H1 (cell line): ENCODE measurements at regions not wholly inside any gene's neighbourhood (a gene's known extent, or its start where the extent isn't known, plus 50 kb on each side); places are given as distances from the start of the nearest gene placed in this dataset.

ENCODE experiments used
- CTCF ChIA-PET: fragments of 300-600 bp; sonication (Branson Sonifier 250); formaldehyde crosslinking; loops from one replicate; lab custom pipeline; 2021; ENCODE audit not compliant: partially characterized antibody; lab: Charles Lee
- POLR2A ChIA-PET: fragments of 300-600 bp; sonication (Branson Sonifier 250); formaldehyde crosslinking; loops from one replicate; lab custom pipeline; 2021; ENCODE audit warnings: inconsistent platforms; ENCODE audit not compliant: partially characterized antibody; lab: Charles Lee
- DNase-seq, 2 experiments: peaks; one replicate each; pipeline versions ENCODE4 v3.0.0 to v3.0.0-alpha.2; 2010 to 2022; ENCODE audit warnings: low spot score in 2 of 2, low read depth in 1 of 2, mixed read lengths in 1 of 2
- FAIRE-seq: peaks from 2 replicates; lab custom pipeline; 2011; peaks lifted over from hg19 to GRCh38; lab: Jason Lieb, UNC
- H2AFZ ChIP-seq: 2 replicates; pipeline ENCODE4 v1.8.1; 2012; ENCODE audit warnings: low read length, inconsistent platforms
- H2AK5ac ChIP-seq: 2 replicates; pipeline ENCODE4 v1.6.1; 2013; ENCODE audit warnings: low read depth, low read length
- H2BK120ac ChIP-seq: replicated peaks from 2 replicates; pipeline ENCODE3; 2013; ENCODE audit warnings: low read depth, low read length, inconsistent platforms
- H2BK12ac ChIP-seq: 2 replicates; pipeline ENCODE4 v1.6.1; 2013; ENCODE audit warnings: low read depth, low read length
- H2BK15ac ChIP-seq: 2 replicates; pipeline ENCODE4 v1.6.1; 2013; ENCODE audit warnings: low read length
- H2BK20ac ChIP-seq: 2 replicates; pipeline ENCODE4 v1.6.1; 2013; ENCODE audit warnings: low read length
- H2BK5ac ChIP-seq: 2 replicates; pipeline ENCODE4 v1.6.1; 2013; ENCODE audit warnings: low read depth, low read length
- H3K14ac ChIP-seq: 2 replicates; pipeline ENCODE4 v1.6.1; 2013; ENCODE audit warnings: inconsistent platforms; ENCODE audit not compliant: insufficient read length
- H3K18ac ChIP-seq: 2 replicates; pipeline ENCODE4 v1.6.1; 2013; ENCODE audit warnings: low read length; ENCODE audit errors: extremely low read depth
- H3K23ac ChIP-seq: 2 replicates; pipeline ENCODE4 v1.6.1; 2013; ENCODE audit warnings: inconsistent platforms; ENCODE audit not compliant: insufficient read length
- H3K23me2 ChIP-seq: 2 replicates; pipeline ENCODE4 v1.6.1; 2013; ENCODE audit warnings: low read depth, low read length
- H3K27ac ChIP-seq: 2 replicates; pipeline ENCODE4 v1.6.1; 2011; ENCODE audit warnings: low read depth, low read length, inconsistent platforms
- H3K27me3 ChIP-seq, 4 experiments: replicated peaks in 1 of 4; 1 replicate in 1 of 4; 2 replicates in 3 of 4; pipeline versions ENCODE4 v1.6.1 to v1.8.1; 2011 to 2013; ENCODE audit warnings: low read length in 3 of 4, mild to moderate bottlenecking in 3 of 4, inconsistent platforms in 2 of 4, mixed read lengths in 2 of 4, moderate library complexity in 1 of 4; ENCODE audit not compliant: control insufficient read depth in 3 of 4, insufficient read depth in 3 of 4; ENCODE audit errors: extremely low read depth in 1 of 4
- H3K36me3 ChIP-seq, 4 experiments: 2 replicates each; pipeline versions ENCODE4 v1.6.1 to v1.8.1; 2011 to 2013; ENCODE audit warnings: mild to moderate bottlenecking in 4 of 4, low read length in 3 of 4, moderate library complexity in 2 of 4, control low read depth in 1 of 4, inconsistent platforms in 1 of 4; ENCODE audit not compliant: insufficient read depth in 4 of 4, control insufficient read depth in 2 of 4
- H3K4ac ChIP-seq: replicated peaks from 2 replicates; pipeline ENCODE3; 2013; ENCODE audit warnings: low read length, low read depth, mixed read lengths, inconsistent platforms; ENCODE audit not compliant: insufficient read length
- H3K4me1 ChIP-seq, 4 experiments: replicated peaks in 1 of 4; 1 replicate in 1 of 4; 2 replicates in 3 of 4; pipeline versions ENCODE4 v1.6.1 to v1.8.1; 2011 to 2013; ENCODE audit warnings: low read length in 3 of 4, inconsistent platforms in 2 of 4, mixed read lengths in 1 of 4; ENCODE audit not compliant: insufficient read depth in 4 of 4, control insufficient read depth in 3 of 4
- H3K4me2 ChIP-seq, 2 experiments: 2 replicates each; pipeline versions ENCODE4 v1.6.1 to v1.8.1; 2011 to 2013; ENCODE audit warnings: low read depth in 2 of 2, low read length in 2 of 2, control low read depth in 1 of 2, inconsistent platforms in 1 of 2, mild to moderate bottlenecking in 1 of 2; ENCODE audit not compliant: insufficient read depth in 1 of 2
- H3K4me3 ChIP-seq, 4 experiments: fragments of 200-600, 300-600 bp in 1 of 4; sonication (generic), shearing (Covaris generic), sonication (Bioruptor Twin) in 1 of 4; 2 replicates each; pipeline versions ENCODE4 v1.5.1 to v1.8.1; 2011 to 2016; ENCODE audit warnings: low read length in 4 of 4, low read depth in 3 of 4, control low read depth in 2 of 4, inconsistent platforms in 2 of 4, mild to moderate bottlenecking in 2 of 4, mixed read lengths in 1 of 4, moderate library complexity in 1 of 4; ENCODE audit not compliant: insufficient read depth in 2 of 4; ENCODE audit errors: extremely low read depth in 1 of 4
- H3K56ac ChIP-seq: replicated peaks from 2 replicates; pipeline ENCODE3; 2013; ENCODE audit warnings: low read depth, mild to moderate bottlenecking, mixed read lengths, low read length, inconsistent platforms; ENCODE audit not compliant: insufficient read length
- H3K79me1 ChIP-seq: 2 replicates; pipeline ENCODE4 v1.6.1; 2013; ENCODE audit warnings: low read depth, low read length, control low read depth
- H3K79me2 ChIP-seq, 2 experiments: 2 replicates each; pipeline versions ENCODE4 v1.6.1 to v1.8.1; 2012 to 2013; ENCODE audit warnings: low read length in 2 of 2, mild to moderate bottlenecking in 2 of 2, inconsistent platforms in 1 of 2; ENCODE audit not compliant: insufficient read depth in 2 of 2, control insufficient read depth in 1 of 2
- H3K9ac ChIP-seq, 4 experiments: replicated peaks in 1 of 4; 1 replicate in 1 of 4; 2 replicates in 3 of 4; pipeline versions ENCODE4 v1.6.1 to v1.8.1; 2011 to 2013; ENCODE audit warnings: low read depth in 3 of 4, low read length in 3 of 4, control low read depth in 2 of 4, mild to moderate bottlenecking in 2 of 4, moderate library complexity in 2 of 4, inconsistent platforms in 1 of 4; ENCODE audit errors: extremely low read depth in 1 of 4
- H3K9me3 ChIP-seq, 2 experiments: 2 replicates each; pipeline versions ENCODE4 v1.6.1 to v1.8.1; 2012 to 2013; ENCODE audit warnings: mild to moderate bottlenecking in 2 of 2, moderate library complexity in 2 of 2, control low read depth in 1 of 2, inconsistent platforms in 1 of 2, low read depth in 1 of 2, low read length in 1 of 2, mixed read lengths in 1 of 2; ENCODE audit not compliant: insufficient read depth in 2 of 2
- H4K20me1 ChIP-seq, 2 experiments: replicated peaks in 1 of 2; 2 replicates each; pipeline versions ENCODE3 to v1.8.1; 2011 to 2013; ENCODE audit warnings: inconsistent platforms in 2 of 2, low read length in 2 of 2, mild to moderate bottlenecking in 1 of 2; ENCODE audit not compliant: insufficient read depth in 2 of 2, control insufficient read depth in 1 of 2
- H4K5ac ChIP-seq: 2 replicates; pipeline ENCODE4 v1.6.1; 2013; ENCODE audit warnings: low read length, low read depth, mixed read lengths, inconsistent platforms; ENCODE audit not compliant: insufficient read length
- H4K8ac ChIP-seq: 2 replicates; pipeline ENCODE4 v1.8.0; 2013; ENCODE audit warnings: mild to moderate bottlenecking, moderate library complexity, low read length, inconsistent platforms; ENCODE audit not compliant: insufficient read depth; ENCODE audit errors: extremely low read depth
- H4K91ac ChIP-seq: replicated peaks from 2 replicates; pipeline ENCODE3; 2013; ENCODE audit warnings: low read length, mixed read lengths, inconsistent platforms; ENCODE audit not compliant: insufficient read length
- BCL11A ChIP-seq, 2 experiments: IDR thresholded peaks; one replicate each; pipeline ENCODE4 v1.6.1; 2011; ENCODE audit warnings: low read depth in 2 of 2, low read length in 2 of 2, mild to moderate bottlenecking in 2 of 2
- CEBPB ChIP-seq: IDR thresholded peaks from 2 replicates; pipeline ENCODE4 v1.6.1; 2012; ENCODE audit warnings: low read depth, low read length
- EGR1 ChIP-seq: IDR thresholded peaks from 2 replicates; pipeline ENCODE4 v1.6.1; 2011; ENCODE audit warnings: low read depth, low read length, borderline replicate concordance
- FOSL1 ChIP-seq: IDR thresholded peaks from 2 replicates; pipeline ENCODE4 v1.6.1; 2011; ENCODE audit warnings: mild to moderate bottlenecking, low read depth, low read length, moderate library complexity; ENCODE audit not compliant: insufficient read depth
- GTF2F1 ChIP-seq: IDR thresholded peaks from 2 replicates; pipeline ENCODE4 v1.6.1; 2012; ENCODE audit warnings: low read depth, low read length, improper control_type of control experiment, borderline replicate concordance
- HDAC2 ChIP-seq, 2 experiments: fragments of 300-600 bp in 1 of 2; sonication (generic) in 1 of 2; IDR thresholded peaks; 2 replicates each; pipeline ENCODE4 v1.6.1; 2011 to 2012; ENCODE audit warnings: low read depth in 2 of 2, low read length in 2 of 2, mild to moderate bottlenecking in 2 of 2, moderate library complexity in 2 of 2, borderline replicate concordance in 1 of 2, inconsistent platforms in 1 of 2
- KDM4A ChIP-seq: IDR thresholded peaks from one replicate; pipeline ENCODE4 v1.7.1; 2012; ENCODE audit warnings: low read depth, mild to moderate bottlenecking, moderate library complexity, low read length, inconsistent platforms; ENCODE audit not compliant: severe bottlenecking
- NANOG ChIP-seq: IDR thresholded peaks from 2 replicates; pipeline ENCODE4 v1.6.1; 2011; ENCODE audit warnings: low read length, low read depth, mild to moderate bottlenecking, inconsistent platforms; ENCODE audit not compliant: insufficient read depth, poor library complexity, severe bottlenecking
- RBBP5 ChIP-seq: IDR thresholded peaks from 2 replicates; pipeline ENCODE4 v1.7.1; 2012; ENCODE audit warnings: low read depth, mild to moderate bottlenecking, inconsistent platforms, low read length, moderate library complexity, borderline replicate concordance
- RXRA ChIP-seq: IDR thresholded peaks from 2 replicates; pipeline ENCODE4 v1.6.1; 2011; ENCODE audit warnings: low read depth, mild to moderate bottlenecking, low read length, moderate library complexity; ENCODE audit not compliant: insufficient read depth
- SRF ChIP-seq: IDR thresholded peaks from 2 replicates; pipeline ENCODE4 v1.6.1; 2011; ENCODE audit warnings: mild to moderate bottlenecking, low read depth, low read length, moderate library complexity
- USF2 ChIP-seq: IDR thresholded peaks from 2 replicates; pipeline ENCODE4 v1.6.1; 2011; ENCODE audit warnings: low read length, improper control_type of control experiment
- ZNF274 ChIP-seq: IDR thresholded peaks from 2 replicates; pipeline ENCODE4 v1.7.0; 2012; ENCODE audit warnings: low read length, borderline replicate concordance; ENCODE audit errors: extremely low read depth
- WGBS, 2 experiments: shearing (Covaris generic) in 1 of 2; methylation state at CpG; one replicate each; pipeline versions ENCODE4 v1.1.6 to v1.1.7; 2013 to 2015; ENCODE audit warnings: low lambda C conversion rate in 2 of 2, mixed read lengths in 2 of 2, inconsistent platforms in 1 of 2, low coverage in 1 of 2, missing lambda C conversion rate in 1 of 2; ENCODE audit not compliant: insufficient replicate concordance in 2 of 2, insufficient coverage in 1 of 2, insufficient read length in 1 of 2; ENCODE audit errors: extremely low coverage in 1 of 2, missing lambda C conversion rate in 1 of 2; 5-methylcytosine and 5-hydroxymethylcytosine counted together

DNA sequence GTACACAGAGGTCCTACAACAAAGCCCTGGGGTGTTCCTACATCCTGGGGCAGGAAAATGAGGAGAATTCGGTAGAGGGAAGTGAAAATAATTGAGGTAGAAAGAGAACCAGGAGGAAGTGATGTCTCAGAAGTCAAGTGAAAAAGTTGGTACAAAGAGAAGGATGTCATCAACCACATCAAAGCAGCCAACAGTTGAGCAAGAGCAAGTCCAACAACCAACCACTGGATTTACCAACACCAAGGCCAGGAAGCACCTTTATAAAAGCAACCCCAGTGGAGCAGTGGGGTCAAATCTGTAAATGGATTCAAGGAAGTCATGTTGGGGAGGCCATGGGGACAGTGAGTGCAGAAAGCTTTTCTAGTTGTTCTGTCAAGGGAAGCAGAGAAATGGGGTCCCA, 360.4 kb downstream of the ZNF516 start:
- Histone ChIP-seq H3K4ac (no peak overlapping the region), H2BK5ac (no peak overlapping the region), H4K5ac (no peak overlapping the region), H3K4me2 (no peak overlapping the region), H2BK20ac (no peak overlapping the region), H3K27ac (no peak overlapping the region), H3K56ac (no peak overlapping the region), H4K91ac (no peak overlapping the region), H4K8ac (no peak overlapping the region), H2BK12ac (no peak overlapping the region), H3K79me1 (no peaks in the 10 kb centered on the region), H3K9ac (no peak overlapping the region), H3K23me2 (no peaks in the 10 kb centered on the region), H4K20me1 (no peaks in the 10 kb centered on the region), H3K36me3 (no peaks in the 10 kb centered on the region), H2BK15ac (no peak overlapping the region), H3K79me2 (no peaks in the 10 kb centered on the region), H2AFZ (no peak overlapping the region), H3K4me1 (no peaks in the 10 kb centered on the region), H3K9me3 (0 out of 4 replicates have a peak, but pooled peaks cover 0 to 3% of the 10 kb centered on the region in 2 experiments), H2BK120ac (no peak overlapping the region), H3K18ac (no peak overlapping the region), H3K27me3 (no peaks in the 10 kb centered on the region), H2AK5ac (no peak overlapping the region), H3K14ac (no peak overlapping the region), H3K4me3 (no peak overlapping the region), H3K23ac (no peak overlapping the region)
- ChIA-PET POLR2A (no interaction called here), CTCF (no interaction called here)
- no peak for FAIRE-seq
- WGBS, 2 experiments, result 72 to 100% methylated on average over 1 of the region's 1 CpG
- no peak for DNase-seq
- TF ChIP-seq ZNF274 (no peak), EGR1 (no peak), GTF2F1 (no peak), HDAC2 (IDR thresholded peaks at IDR 0.05; ENCODE audit: borderline replicate concordance in 1 of 2, low read depth in 2 of 2, low read length in 2 of 2) (no peak), USF2 (no peak), BCL11A (IDR thresholded peaks at IDR 0.05; ENCODE audit: low read depth in 2 of 2, low read length in 2 of 2) (no peak), FOSL1 (no peak), KDM4A (no peak), NANOG (no peak), CEBPB (no peak), RBBP5 (no peak), SRF (no peak), RXRA (no peak)
